HG02610 (cell line): ENCODE measurements at regions not wholly inside any gene's neighbourhood (a gene's known extent, or its start where the extent isn't known, plus 50 kb on each side); places are given as distances from the start of the nearest gene placed in this dataset.

Source experiments
- ATAC-seq: cut with Tn5 transposase; IDR thresholded peaks from one replicate; pipeline ENCODE4 v1.9.1; 2021; ENCODE audit warnings: mild to moderate bottlenecking, moderate library complexity; ENCODE audit not compliant: unreplicated experiment

DNA sequence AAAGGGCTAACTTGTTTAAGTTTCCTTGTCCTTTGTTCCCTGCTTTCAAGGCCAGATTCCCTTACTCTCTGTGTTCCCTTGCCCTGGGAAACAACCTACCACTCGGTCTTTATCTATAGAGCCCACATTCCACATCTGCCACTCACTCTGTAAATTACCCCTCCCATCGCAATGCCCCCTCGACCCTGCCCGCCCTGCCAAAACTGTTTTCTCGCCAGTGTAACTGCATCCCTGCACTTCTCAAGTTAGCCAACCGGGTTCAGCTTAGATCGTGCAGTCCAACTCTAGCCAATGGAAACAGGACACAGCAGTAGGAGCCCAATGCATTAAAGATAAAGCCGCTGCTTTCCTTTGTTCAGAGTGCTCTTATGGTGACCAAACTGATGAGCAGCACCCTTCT, 263.6 kb downstream of the TBL1XR1 start:
- no peak for ATAC-seq

DNA sequence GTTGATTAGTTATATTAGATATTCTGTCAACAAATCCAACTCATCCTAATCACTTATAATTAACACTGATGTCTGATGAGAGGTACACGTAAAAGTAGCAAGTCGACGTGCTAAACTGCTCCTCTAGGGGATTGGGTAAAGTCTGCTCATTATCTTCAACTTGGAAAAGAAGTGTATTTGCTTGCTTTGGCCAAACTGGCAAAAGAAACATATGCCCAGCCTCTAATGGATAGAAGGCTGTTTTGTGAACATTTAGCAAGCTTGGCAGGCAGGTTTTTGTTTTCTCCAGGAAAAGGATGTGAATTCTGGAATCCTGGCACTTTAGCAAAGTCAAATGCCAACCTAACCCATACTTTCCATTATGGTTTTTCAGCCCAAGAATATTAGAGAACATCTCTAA, 264.8 kb downstream of the TBL1XR1 start:
- ATAC-seq, result no peak

- ATAC-seq, result no peak
These were observed 265.3 kb downstream of the TBL1XR1 start for GRCh38 chr3:176931991-176932390.

GRCh38 chr3:176930942-176931341, 266.3 kb downstream of the TBL1XR1 start:
- no peak for ATAC-seq

- ATAC-seq, result no peak
These were observed 268.7 kb downstream of the TBL1XR1 start for GRCh38 chr3:176928582-176928931.

DNA sequence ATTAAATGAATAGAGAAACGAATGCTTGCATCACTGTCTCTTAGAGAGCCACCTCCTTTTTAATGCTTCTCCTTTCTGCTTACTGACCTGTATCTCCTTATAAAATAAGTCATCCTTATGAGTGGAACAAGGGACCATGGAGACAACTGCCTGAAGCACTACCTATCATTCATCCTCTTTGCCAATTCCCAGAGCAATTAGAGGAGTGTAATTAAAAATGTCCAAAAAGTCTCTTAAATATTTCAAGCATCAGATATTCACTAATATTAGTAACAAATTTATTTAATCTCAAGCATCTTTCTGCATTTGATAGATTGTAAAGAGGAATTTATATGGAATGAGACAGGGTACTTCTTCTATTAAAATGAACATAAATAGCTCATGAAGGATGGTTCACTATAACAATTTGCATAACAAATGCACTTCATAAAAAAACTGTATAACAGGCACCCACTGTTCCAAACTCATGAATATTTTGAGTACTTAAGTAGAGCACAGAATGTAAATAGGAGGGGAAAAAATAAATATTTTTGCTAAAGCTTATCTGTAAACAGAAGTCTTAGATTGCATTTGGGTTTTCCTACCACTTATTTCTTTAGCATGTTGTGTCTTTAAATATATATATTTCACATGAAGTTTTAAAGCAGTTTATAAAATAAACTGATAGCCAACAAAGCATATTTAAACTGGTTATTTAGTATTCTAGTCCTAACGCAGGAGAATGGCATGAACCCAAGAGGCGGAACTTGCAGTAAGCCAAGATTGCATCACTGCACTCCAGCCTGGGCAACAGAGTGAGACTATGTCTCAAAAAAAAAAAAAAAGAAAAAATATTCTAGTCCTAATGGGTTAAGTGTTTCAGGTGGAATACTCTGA, 269.3 kb downstream of the TBL1XR1 start:
- no peak for ATAC-seq

GRCh38 chr3:176927280-176927679, 270.0 kb downstream of the TBL1XR1 start:
- ATAC-seq, result no peak

- no peak for ATAC-seq
These were observed 270.6 kb downstream of the TBL1XR1 start for GRCh38 chr3:176926688-176927087.

- no peak for ATAC-seq
These were observed 271.2 kb downstream of the TBL1XR1 start for GRCh38 chr3:176926034-176926433.

- ATAC-seq, result no peak
These were observed 276.5 kb downstream of the TBL1XR1 start for GRCh38 chr3:176920766-176921160.

DNA sequence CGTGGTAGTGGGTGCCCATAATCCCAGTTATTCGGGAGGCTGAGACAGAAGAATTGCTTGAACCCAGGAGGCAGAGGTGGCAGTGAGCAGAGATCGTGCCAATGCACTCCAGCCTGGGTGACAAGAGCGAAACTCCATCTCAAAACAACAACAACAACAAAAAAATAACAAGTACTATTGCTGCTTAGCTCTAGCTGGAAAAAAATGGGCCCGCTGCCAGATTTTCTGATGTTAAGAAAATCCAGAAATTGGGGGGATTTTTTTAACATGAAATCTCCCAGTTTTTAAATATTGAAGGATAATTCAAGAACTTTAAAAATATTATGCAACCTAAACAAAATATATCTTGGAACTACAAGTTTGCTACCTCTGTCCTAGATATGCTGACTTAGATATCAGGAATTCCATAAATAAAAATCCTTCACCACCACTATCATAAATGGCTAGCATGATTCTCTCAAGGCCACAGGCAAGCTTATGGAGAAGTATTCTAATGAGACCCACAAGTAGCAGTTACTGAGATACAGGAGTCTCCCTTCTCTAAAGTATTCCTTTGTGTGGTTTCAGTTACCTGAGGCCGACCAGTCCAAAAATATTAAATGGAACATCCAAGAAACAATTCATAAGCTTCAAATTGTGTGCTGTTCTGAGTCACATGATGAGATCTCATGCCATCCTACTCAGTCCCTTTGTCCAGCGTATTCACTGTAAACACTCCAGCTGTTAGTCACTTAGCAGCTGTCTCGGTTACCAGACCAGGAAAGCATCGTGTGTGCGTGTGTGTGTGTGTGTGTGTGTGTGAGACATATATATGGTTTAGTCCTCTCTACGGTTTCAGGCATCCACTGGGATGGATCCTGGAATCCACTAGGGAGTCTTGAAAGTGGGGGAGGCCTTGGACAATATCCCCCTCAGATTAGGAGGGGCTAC, 277.2 kb downstream of the TBL1XR1 start:
- no peak for ATAC-seq

GRCh38 chr3:176916777-176917176, 280.5 kb downstream of the TBL1XR1 start:
- ATAC-seq, result no peak

DNA sequence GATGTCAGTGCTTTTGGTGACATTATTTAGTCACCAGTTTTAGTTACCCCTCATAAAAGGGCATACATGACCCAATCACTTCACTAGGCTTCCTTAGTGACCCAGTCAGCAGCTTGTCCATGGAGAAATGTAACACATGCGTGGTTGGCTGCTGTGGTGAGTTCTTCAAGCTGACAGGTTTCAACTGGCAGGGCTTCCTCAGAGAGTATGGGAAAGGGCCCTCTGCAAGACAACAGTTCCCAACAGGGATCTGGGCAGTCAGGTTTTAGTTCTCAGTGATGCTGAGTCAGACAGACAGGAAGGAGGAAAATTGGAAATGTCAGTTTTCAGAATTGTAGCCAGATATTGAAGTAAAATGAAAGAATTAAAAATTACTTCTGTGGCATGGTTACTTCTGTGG, 282.5 kb downstream of the TBL1XR1 start:
- ATAC-seq, result no peak

DNA sequence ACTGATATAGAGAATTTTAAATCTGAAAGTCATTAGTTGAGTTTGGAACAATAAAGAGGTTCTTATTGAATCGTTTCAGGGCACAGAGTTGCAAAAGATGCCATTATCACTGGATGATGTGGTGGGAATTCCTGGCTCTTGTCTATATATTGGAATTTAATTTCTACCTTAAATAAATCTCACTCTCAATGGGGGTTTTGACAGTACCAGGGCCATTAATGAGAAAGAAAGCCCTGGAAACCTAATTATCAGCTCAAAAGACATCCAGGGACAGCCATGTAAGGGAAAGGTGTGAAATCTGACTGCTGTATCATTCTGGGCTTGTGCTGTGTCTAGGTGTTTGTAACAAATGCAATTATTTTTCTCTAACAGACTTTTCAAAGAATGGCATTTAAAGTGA, 285.7 kb downstream of the TBL1XR1 start:
- no peak for ATAC-seq

DNA sequence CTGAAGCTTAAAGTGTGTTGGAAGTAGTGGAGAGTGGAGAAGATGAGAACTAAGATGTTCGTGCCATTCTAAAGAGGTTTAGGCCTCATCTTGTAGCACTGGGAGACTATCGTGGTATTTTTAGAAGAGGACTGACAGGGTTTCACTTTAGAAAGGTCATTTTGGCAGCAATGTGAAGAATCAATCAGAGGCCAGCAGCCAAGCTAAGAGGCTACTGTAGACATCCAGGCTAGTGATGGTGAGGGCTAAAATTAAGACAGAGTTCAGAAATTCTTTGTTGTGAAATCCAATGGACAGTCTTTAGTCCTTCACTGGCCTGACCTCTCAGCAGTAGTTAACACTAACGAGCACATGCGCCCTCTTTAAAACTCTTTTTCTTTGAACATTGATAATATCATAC, 288.2 kb downstream of the TBL1XR1 start:
- no peak for ATAC-seq

GRCh38 chr3:176906046-176906905, 291.0 kb downstream of the TBL1XR1 start:
- ATAC-seq, result no peak

- no peak for ATAC-seq
These were observed 292.0 kb downstream of the TBL1XR1 start for GRCh38 chr3:176905331-176905730.

DNA sequence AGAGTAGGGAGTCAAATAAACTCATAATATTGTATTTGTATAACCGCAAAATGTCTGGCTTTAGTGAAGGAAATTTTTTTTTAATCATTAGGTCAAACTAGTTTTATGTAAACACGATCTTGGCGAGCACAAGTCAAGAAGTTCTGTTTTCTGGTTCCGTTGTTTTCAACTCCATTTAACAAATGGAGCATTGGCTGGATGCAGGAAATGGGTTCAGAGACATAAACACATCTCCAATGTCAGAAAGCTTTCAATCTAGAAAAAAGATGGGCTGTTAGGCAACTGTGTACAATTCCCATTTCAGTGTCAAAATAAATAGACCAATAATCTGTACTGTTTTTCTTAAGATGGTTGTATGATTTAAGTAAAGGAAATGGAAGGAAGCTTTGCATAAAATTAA, 292.8 kb downstream of the TBL1XR1 start:
- no peak for ATAC-seq

DNA sequence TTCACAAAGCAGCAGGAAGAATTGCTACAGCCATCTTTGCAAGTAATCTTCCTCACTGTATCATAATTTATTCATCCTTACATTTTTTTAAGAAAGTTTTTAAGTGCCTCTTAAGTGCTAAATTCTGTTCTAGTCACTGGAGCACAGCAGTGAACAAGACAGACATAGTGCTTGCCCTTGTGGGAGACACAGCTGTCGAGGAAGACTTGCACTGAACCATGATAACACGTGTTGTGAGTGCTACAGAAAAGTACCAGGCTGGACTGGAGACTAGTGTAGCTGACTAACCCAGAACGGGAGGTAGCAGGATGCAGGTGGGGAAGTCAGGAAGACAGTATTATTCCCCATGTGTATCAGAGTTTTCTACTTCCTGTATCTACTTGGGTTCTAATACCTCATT, 300.6 kb downstream of the TBL1XR1 start:
- ATAC-seq, result no peak

DNA sequence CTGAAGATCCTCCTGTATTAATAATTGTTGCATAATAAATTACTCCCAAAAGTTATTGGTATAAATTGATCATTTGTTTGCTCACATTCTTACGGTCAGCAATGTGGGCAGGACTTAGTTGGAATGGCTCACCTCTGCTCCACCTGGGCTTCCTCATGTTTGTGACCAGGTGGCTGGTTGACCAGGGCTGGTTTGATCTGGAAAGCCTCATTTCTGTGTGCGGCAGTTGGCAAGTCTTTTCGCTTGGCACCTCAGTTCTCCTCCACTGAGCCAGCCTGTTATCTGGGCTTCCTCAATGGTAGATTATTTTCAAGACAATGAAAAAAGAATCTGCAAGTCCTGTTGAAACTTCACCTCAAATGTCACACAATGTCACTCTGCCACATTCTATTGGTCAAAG, 301.1 kb downstream of the TBL1XR1 start:
- ATAC-seq, result no peak

- no peak for ATAC-seq
These were observed 317.6 kb downstream of the TBL1XR1 start for GRCh38 chr3:176879710-176880109.
